NCI-H2196 (cell line): ENCODE measurements at regions not wholly inside any gene's neighbourhood (a gene's known extent, or its start where the extent isn't known, plus 50 kb on each side); places are given as distances from the start of the nearest gene placed in this dataset.
"Not testable (repeated sequence)": the region's sequence is repeated elsewhere in the genome, so short reads cannot be mapped to it uniquely, and the experiment has no call there.

Experiments used
- DNase-seq: peaks from one replicate; lab custom pipeline; 2025; ENCODE audit not compliant: unreplicated experiment; lab: John Stamatoyannopoulos, UW

- DNase-seq: no peak
These were observed 514.7 kb upstream of the KCND2 start for GRCh38 chr7:119758254-119758653.

- no peak for DNase-seq
These were observed 511.2 kb upstream of the KCND2 start for GRCh38 chr7:119761776-119762175.

GRCh38 chr7:119782286-119782685, 490.7 kb upstream of the KCND2 start:
- DNase-seq: no peak

GRCh38 chr7:119783799-119784198, 489.2 kb upstream of the KCND2 start:
- no peak for DNase-seq

- no peak for DNase-seq
These were observed 470.8 kb upstream of the KCND2 start for GRCh38 chr7:119802147-119802546.

- no peak for DNase-seq
These were observed 447.8 kb upstream of the KCND2 start for GRCh38 chr7:119825091-119825655.

GRCh38 chr7:119826547-119826946, 446.4 kb upstream of the KCND2 start:
- no peak for DNase-seq

GRCh38 chr7:119838444-119838843, 434.5 kb upstream of the KCND2 start:
- DNase-seq: no peak

- no peak for DNase-seq
These were observed 430.6 kb upstream of the KCND2 start for GRCh38 chr7:119842337-119842736.

GRCh38 chr7:119842786-119843185, 430.2 kb upstream of the KCND2 start:
- no peak for DNase-seq

GRCh38 chr7:119861385-119861784, 411.6 kb upstream of the KCND2 start:
- no peak for DNase-seq

- DNase-seq: no peak
These were observed 404.6 kb upstream of the KCND2 start for GRCh38 chr7:119868387-119868786.

- DNase-seq: no peak
These were observed 393.1 kb upstream of the KCND2 start for GRCh38 chr7:119879835-119880234.

GRCh38 chr7:119886007-119886406, 387.0 kb upstream of the KCND2 start:
- DNase-seq: no peak

GRCh38 chr7:119886525-119886924, 386.4 kb upstream of the KCND2 start:
- not testable (repeated sequence) for DNase-seq

GRCh38 chr7:119888251-119888650, 384.7 kb upstream of the KCND2 start:
- DNase-seq: no peak

- DNase-seq: no peak
These were observed 382.3 kb upstream of the KCND2 start for GRCh38 chr7:119890631-119891030.

- no peak for DNase-seq
These were observed 377.7 kb upstream of the KCND2 start for GRCh38 chr7:119895320-119895719.

- DNase-seq: no peak
These were observed 376.6 kb upstream of the KCND2 start for GRCh38 chr7:119896386-119896785.

- DNase-seq: no peak
These were observed 371.8 kb upstream of the KCND2 start for GRCh38 chr7:119900996-119901672.

GRCh38 chr7:119903085-119903484, 369.9 kb upstream of the KCND2 start:
- DNase-seq: no peak

GRCh38 chr7:119905495-119905894, 367.5 kb upstream of the KCND2 start:
- DNase-seq: no peak

- no peak for DNase-seq
These were observed 364.0 kb upstream of the KCND2 start for GRCh38 chr7:119908948-119909347.
